HUES6 (cell line): ENCODE measurements at regions not wholly inside any gene's neighbourhood (a gene's known extent, or its start where the extent isn't known, plus 50 kb on each side); places are given as distances from the start of the nearest gene placed in this dataset.
A peak's percentile ranks its signal among the peaks of the same experiment; 100 is the strongest.
"Not testable (repeated sequence)": the region's sequence is repeated elsewhere in the genome, so short reads cannot be mapped to it uniquely, and the experiment has no call there.

Experiments
- H3K27ac ChIP-seq: 2 replicates; pipeline ENCODE4 v1.7.0; 2013; ENCODE audit warnings: low read depth, mild to moderate bottlenecking, low read length, inconsistent platforms
- H3K27me3 ChIP-seq: 2 replicates; pipeline ENCODE4 v1.6.1; 2013; ENCODE audit warnings: low read length; ENCODE audit not compliant: control insufficient read depth, insufficient read depth
- H3K36me3 ChIP-seq: 2 replicates; pipeline ENCODE4 v1.6.1; 2013; ENCODE audit warnings: low read length; ENCODE audit not compliant: control insufficient read depth, insufficient read depth
- H3K4me1 ChIP-seq: 2 replicates; pipeline ENCODE4 v1.6.1; 2013; ENCODE audit warnings: low read length; ENCODE audit not compliant: control insufficient read depth, insufficient read depth
- H3K4me3 ChIP-seq: 2 replicates; pipeline ENCODE4 v1.5.1; 2013; ENCODE audit warnings: low read depth, low read length
- H3K9ac ChIP-seq: one replicate; pipeline ENCODE4 v1.6.1; 2013; ENCODE audit warnings: mild to moderate bottlenecking, low read length
- H3K9me3 ChIP-seq: 2 replicates; pipeline ENCODE4 v1.6.1; 2013; ENCODE audit warnings: low read depth, low read length; ENCODE audit not compliant: control insufficient read depth, insufficient read depth

DNA sequence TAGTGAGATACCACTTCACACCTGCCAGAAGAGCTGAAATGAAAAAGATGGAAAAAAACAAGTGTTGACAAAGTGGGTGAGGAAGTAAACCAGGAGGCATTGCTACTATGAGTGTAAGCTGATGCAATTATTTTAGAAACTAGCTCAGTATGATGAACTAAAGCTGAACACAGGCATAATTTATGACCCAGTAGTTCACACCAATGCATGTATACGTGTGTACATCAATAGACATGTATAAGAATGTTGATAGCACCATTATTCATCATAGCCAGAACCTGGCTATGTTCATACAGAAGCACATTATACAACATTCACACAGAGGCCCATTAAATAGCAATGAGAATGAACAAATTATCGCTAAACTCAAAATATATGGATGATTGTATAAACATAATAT lies 83.1 kb upstream of the SPOPL start:
- no peak overlapping the region for H3K27ac ChIP-seq
- no peak overlapping the region for H3K4me3 ChIP-seq
- H3K9me3 ChIP-seq: no peaks in the 10 kb centered on the region
- H3K36me3 ChIP-seq: no peaks in the 10 kb centered on the region
- peaks cover 6% of the 10 kb centered on the region for H3K4me1 ChIP-seq
- no peaks in the 10 kb centered on the region for H3K27me3 ChIP-seq
- no peak overlapping the region for H3K9ac ChIP-seq

DNA sequence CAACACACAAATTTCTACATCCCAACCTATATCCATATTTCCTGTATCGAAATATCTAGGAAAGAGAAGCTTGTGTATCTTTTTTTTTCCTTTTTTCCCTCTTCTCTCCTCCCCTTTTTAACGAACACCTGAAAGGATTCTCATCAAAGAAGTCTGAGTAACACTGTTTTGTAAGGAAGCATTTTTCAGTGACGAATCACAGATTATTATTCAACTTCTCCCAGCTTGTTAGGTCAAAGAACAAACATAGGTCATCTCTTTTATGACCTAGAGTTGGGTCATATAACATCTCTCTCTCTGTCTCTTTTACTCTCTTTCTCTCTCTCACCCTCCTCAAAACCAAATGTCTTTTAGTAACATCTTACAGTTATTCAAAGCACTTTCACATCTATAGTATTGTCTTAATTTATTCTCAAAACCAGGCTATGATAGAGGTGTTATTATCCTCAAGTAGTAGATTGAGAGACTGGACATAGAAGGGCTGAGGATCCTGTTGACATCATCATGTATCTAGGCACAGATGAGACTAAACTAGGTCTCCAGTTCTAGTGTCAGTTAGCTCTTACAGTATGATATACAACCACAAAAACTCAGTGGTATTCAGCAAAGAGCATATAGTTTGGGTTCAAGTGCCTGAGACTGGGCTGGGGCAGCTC lies 80.1 kb upstream of the SPOPL start:
- Histone ChIP-seq H3K9me3 (peaks cover 11% of the 10 kb centered on the region), H3K4me1 (peaks cover 6% of the 10 kb centered on the region), H3K36me3 (no peaks in the 10 kb centered on the region), H3K27me3 (no peaks in the 10 kb centered on the region), H3K27ac (0 out of 2 replicates have a peak overlapping the region, but pooled peaks have one; percentile 6), H3K9ac (no peak overlapping the region), H3K4me3 (no peak overlapping the region)

DNA sequence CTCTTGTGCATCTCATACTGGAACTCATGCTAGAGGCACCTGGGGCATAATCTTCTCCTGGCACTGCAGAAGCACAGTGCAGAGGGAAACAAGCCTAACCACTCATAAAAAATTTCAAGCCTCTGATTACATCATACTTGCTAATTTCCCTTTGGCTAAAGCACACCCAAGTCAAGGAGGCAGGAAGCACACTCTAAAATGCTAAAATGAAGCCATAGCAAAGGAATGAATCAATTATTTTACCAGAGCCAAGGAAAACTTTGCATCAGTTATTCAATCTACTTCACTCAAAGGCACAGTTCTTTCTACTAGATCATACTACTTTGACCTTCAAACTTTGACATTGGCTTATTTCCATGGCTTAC lies 79.6 kb upstream of the SPOPL start:
- Histone ChIP-seq H3K4me1 (peaks cover 6% of the 10 kb centered on the region), H3K27ac (0 out of 2 replicates have a peak overlapping the region, but pooled peaks have one; percentile 6)

DNA sequence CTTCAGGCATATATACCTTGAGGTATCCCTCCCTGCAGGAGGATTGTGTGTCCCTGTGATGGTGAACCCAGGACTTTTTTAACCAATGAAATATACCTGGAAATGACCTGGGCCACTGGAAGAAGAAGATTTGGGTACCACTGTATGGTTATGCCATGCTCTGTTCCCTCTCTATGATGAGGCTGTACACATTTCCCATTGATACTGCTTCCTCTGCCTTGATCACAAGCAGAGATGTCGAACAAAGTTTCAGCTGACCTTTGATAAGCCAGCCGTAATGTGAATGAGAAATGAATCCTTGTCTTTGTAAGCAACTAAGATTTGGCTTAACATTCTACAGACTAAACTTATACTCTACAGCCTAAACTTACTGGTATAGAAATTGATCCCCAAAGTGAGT lies 78.4 kb upstream of the SPOPL start:
- Histone ChIP-seq H3K36me3 (no peaks in the 10 kb centered on the region), H3K27ac (no peak overlapping the region), H3K4me3 (no peak overlapping the region), H3K9ac (no peak overlapping the region), H3K4me1 (peaks cover 6% of the 10 kb centered on the region), H3K9me3 (peaks cover 19% of the 10 kb centered on the region), H3K27me3 (no peaks in the 10 kb centered on the region)

More for the DNA sequence above, 79.6 kb upstream of the SPOPL start:
- H3K4me3 ChIP-seq: no peak overlapping the region
- peaks cover 15% of the 10 kb centered on the region for H3K9me3 ChIP-seq
- no peaks in the 10 kb centered on the region for H3K36me3 ChIP-seq
- H3K9ac ChIP-seq: no peak overlapping the region
- no peaks in the 10 kb centered on the region for H3K27me3 ChIP-seq

DNA sequence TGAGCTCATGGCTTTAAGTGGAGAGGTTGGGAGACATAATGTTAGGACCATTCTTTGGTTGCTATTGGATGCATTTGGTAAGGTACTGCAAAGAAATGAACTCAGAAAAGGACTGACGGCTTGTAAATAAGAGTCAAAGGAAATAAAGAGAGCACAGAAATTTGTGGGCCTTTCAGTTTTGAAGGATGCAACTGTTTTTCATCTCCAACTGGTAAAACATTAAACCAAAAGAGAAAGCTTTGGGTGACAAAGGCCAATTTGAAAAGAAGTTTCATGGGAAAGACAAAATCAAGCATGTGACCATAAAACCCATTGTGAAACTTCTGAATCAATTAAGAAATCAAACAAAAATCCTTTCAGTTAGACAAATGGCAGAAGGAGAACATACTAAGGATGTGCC lies 77.8 kb upstream of the SPOPL start:
- H3K4me3 ChIP-seq: no peak overlapping the region

DNA sequence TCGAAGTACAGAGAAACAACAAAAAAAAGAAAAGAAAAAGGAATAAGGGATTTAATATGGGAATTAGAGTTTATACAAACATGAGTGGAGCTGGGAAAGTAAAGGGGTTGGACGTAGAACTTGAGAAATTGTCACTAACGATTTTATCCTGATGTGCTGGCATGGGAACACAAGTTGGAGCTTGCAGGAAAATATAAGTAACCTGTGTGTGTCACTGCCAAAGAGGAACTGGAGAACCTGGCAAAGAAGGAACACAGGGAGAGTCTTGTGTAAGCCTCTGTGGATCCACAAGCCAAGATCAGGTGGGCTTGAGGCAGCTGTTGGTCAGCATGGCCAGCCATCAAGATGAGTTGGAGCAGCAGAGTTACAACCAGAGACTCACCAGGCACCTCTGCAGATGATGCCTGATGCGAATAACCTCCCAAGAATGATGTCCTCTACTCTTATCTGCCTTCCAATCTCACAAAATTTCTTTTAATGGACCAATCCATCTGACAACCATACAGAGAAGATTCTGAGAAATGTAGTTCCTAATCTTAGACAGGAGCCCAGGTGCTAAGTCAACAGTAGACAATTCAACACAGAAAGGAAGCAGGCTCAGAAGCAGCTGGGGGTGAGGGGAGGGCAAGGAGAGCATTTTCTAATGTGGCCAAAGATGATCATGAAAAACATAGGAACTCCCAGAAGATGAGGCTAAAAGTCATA lies 77.0 kb upstream of the SPOPL start:
- Histone ChIP-seq H3K4me3 (no peak overlapping the region), H3K27me3 (no peaks in the 10 kb centered on the region), H3K4me1 (peaks cover 6% of the 10 kb centered on the region), H3K9me3 (peaks cover 26% of the 10 kb centered on the region), H3K27ac (no peak overlapping the region), H3K36me3 (no peaks in the 10 kb centered on the region), H3K9ac (no peak overlapping the region)

More for the DNA sequence above, 77.8 kb upstream of the SPOPL start:
- Histone ChIP-seq H3K9ac (no peak overlapping the region), H3K27ac (no peak overlapping the region), H3K27me3 (no peaks in the 10 kb centered on the region), H3K36me3 (no peaks in the 10 kb centered on the region), H3K9me3 (peaks cover 19% of the 10 kb centered on the region), H3K4me1 (peaks cover 6% of the 10 kb centered on the region)

- peaks cover 28% of the 10 kb centered on the region for H3K9me3 ChIP-seq
- not testable (repeated sequence) for H3K27ac ChIP-seq, H3K9ac ChIP-seq, H3K27me3 ChIP-seq, H3K36me3 ChIP-seq, H3K4me3 ChIP-seq, H3K4me1 ChIP-seq
These were observed 75.5 kb upstream of the SPOPL start for GRCh38 chr2:138426116-138426515.

- no peaks in the 10 kb centered on the region for H3K27me3 ChIP-seq
- H3K36me3 ChIP-seq: no peaks in the 10 kb centered on the region
- H3K9me3 ChIP-seq: peaks cover 28% of the 10 kb centered on the region
- H3K4me3 ChIP-seq: no peak overlapping the region
- no peak overlapping the region for H3K27ac ChIP-seq
- H3K9ac ChIP-seq: no peak overlapping the region
- H3K4me1 ChIP-seq: no peaks in the 10 kb centered on the region; the same call in 1 of the 2 replicates
These were observed 72.7 kb upstream of the SPOPL start for GRCh38 chr2:138428710-138429440.

DNA sequence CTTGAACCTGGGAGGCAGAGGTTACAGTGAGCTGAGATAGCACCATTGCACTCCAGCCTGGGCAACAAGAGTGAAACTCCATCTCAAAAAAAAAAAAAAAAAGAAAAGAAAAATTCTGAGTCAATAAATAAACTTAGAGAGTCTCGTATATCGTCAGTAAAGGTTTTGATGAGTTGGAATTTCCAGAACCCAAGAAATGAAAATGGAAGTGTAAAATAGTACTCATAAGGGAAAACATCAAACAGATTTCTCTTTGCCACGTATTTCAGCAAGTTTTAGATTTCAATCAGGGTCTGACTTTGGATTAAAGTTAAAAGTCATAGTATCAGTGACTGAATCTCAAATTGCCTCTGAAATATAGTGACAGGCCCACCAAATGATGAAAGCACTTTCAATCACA lies 71.4 kb upstream of the SPOPL start:
- Histone ChIP-seq H3K27me3 (no peaks in the 10 kb centered on the region), H3K9me3 (peaks cover 27% of the 10 kb centered on the region), H3K4me3 (no peak overlapping the region), H3K4me1 (no peaks in the 10 kb centered on the region; the same call in 1 of the 2 replicates), H3K27ac (no peak overlapping the region), H3K36me3 (no peaks in the 10 kb centered on the region), H3K9ac (no peak overlapping the region)

DNA sequence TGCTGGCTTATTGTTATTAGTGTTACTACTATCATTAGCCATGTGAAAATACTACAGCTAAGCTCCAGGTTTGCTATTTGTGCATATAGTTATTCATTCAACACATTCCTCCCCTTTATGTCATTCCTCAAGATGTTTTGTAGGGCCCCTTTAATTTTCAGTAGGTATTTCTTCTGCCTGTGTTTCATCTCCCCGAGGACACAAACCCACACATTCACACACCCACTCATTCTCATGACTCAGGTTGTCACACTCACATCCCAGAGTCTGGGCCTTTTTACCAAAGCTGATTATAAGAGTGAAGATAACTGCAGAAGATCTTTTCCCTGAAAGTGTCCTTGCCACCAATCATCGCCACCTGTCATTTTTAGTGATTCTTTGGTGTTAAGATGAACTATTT lies 68.6 kb upstream of the SPOPL start:
- H3K36me3 ChIP-seq: no peaks in the 10 kb centered on the region

More for the DNA sequence above, 68.6 kb upstream of the SPOPL start:
- peaks cover 9% of the 10 kb centered on the region; the same call in 1 of the 2 replicates for H3K9me3 ChIP-seq
- H3K4me1 ChIP-seq: no peaks in the 10 kb centered on the region; the same call in 1 of the 2 replicates
- H3K27ac ChIP-seq: no peak overlapping the region
- H3K27me3 ChIP-seq: no peaks in the 10 kb centered on the region
- H3K9ac ChIP-seq: no peak overlapping the region
- no peak overlapping the region for H3K4me3 ChIP-seq
